SW480 (cell line): ENCODE measurements at regions not wholly inside any gene's neighbourhood (a gene's known extent, or its start where the extent isn't known, plus 50 kb on each side); places are given as distances from the start of the nearest gene placed in this dataset.

Experiments used
- DNase-seq: peaks from one replicate; pipeline ENCODE4 v3.0.0-alpha.2; 2016; ENCODE audit warnings: low spot score

GRCh38 chr7:136256491-136256890 lies 279.3 kb upstream of the MTPN start:
- DNase-seq, result no peak

- DNase-seq, result no peak
Observed at GRCh38 chr7:136254148-136254547, 277.0 kb upstream of the MTPN start.

- DNase-seq, result no peak
Observed at GRCh38 chr7:136251826-136252225, 274.7 kb upstream of the MTPN start.

- no peak for DNase-seq
Observed at GRCh38 chr7:136247211-136247610, 270.1 kb upstream of the MTPN start.

- no peak for DNase-seq
Observed at GRCh38 chr7:136245327-136246004, 268.3 kb upstream of the MTPN start.

- no peak for DNase-seq
Observed at GRCh38 chr7:136234040-136234439, 256.9 kb upstream of the MTPN start.

- no peak for DNase-seq
Observed at GRCh38 chr7:136230210-136230609, 253.1 kb upstream of the MTPN start.

- no peak for DNase-seq
Observed at GRCh38 chr7:136229790-136230189, 252.6 kb upstream of the MTPN start.

GRCh38 chr7:136228171-136228570 lies 251.0 kb upstream of the MTPN start:
- no peak for DNase-seq

GRCh38 chr7:136214356-136214755 lies 237.2 kb upstream of the MTPN start:
- DNase-seq, result no peak

- DNase-seq, result no peak
Observed at GRCh38 chr7:136213012-136213411, 235.9 kb upstream of the MTPN start.

GRCh38 chr7:136210664-136211063 lies 233.5 kb upstream of the MTPN start:
- no peak for DNase-seq

GRCh38 chr7:136210079-136210478 lies 232.9 kb upstream of the MTPN start:
- no peak for DNase-seq

- DNase-seq, result no peak
Observed at GRCh38 chr7:136205956-136206355, 228.8 kb upstream of the MTPN start.

- no peak for DNase-seq
Observed at GRCh38 chr7:136198168-136198567, 221.0 kb upstream of the MTPN start.

GRCh38 chr7:136194878-136195277 lies 217.7 kb upstream of the MTPN start:
- no peak for DNase-seq

GRCh38 chr7:136193940-136194339 lies 216.8 kb upstream of the MTPN start:
- no peak for DNase-seq

- DNase-seq, result no peak
Observed at GRCh38 chr7:136189506-136189998, 212.4 kb upstream of the MTPN start.

GRCh38 chr7:136186281-136186680 lies 209.1 kb upstream of the MTPN start:
- DNase-seq, result no peak

- no peak for DNase-seq
Observed at GRCh38 chr7:136184719-136185118, 207.6 kb upstream of the MTPN start.

- no peak for DNase-seq
Observed at GRCh38 chr7:136183981-136184380, 206.8 kb upstream of the MTPN start.

- no peak for DNase-seq
Observed at GRCh38 chr7:136180984-136181383, 203.8 kb upstream of the MTPN start.

- DNase-seq, result no peak
Observed at GRCh38 chr7:136179851-136180721, 202.9 kb upstream of the MTPN start.
